Left ventricle myocardium superior (tissue), 1 donor: ENCODE measurements at regions not wholly inside any gene's neighbourhood (a gene's known extent, or its start where the extent isn't known, plus 50 kb on each side); places are given as distances from the start of the nearest gene placed in this dataset.
"Not testable (repeated sequence)": the region's sequence is repeated elsewhere in the genome, so short reads cannot be mapped to it uniquely, and the experiment has no call there.

Experiments used
- ATAC-seq: fragments of 200-7000 bp; cut with Tn5 transposase; one replicate; pipeline ENCODE4 v1.9.1; 2020; ENCODE audit warnings: mild to moderate bottlenecking, moderate library complexity
- DNase-seq: peaks from one replicate; pipeline ENCODE4 v3.0.0-alpha.2; 2020
- intact Hi-C: fragments of 100-400 bp; cut with micrococcal nuclease; formaldehyde crosslinking; loops from one replicate; pipeline ENCODE4 v1.11.0; 2022
- donor health status: DM: no; HTN: yes; CAD: no; lungs with severe emphysema.

DNA sequence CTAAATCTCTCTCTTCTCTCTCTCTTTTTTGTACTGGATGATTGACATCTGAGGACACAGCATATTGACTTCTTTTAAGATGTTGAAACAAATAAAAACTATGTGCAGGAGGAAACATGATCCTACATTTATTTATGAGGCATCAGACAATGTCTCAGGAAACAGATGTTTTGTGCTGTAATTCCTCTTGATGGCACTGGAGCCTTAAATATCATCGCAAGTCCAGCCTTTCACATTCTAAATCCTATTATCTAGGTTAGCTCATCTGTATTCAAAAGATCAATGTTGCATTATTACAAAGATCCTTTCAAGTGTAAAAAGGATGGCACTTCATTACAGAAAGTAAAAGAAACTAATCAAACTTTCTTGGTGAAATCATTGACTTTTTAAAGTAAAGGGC, 63.9 kb downstream of the MAT2B start:
- DNase-seq, result no peak
- intact Hi-C loops, result loop anchor here (10.0 kb wide), 1 partner anchor 936 kb away; no protein-coding TSS in a partner anchor
- no peak for ATAC-seq

- ATAC-seq (no peak), DNase-seq (no peak)
- intact Hi-C loops, result no loop called here
Measured at GRCh38 chr5:163571744-163572143, 66.3 kb downstream of the MAT2B start.

GRCh38 chr5:163574472-163575440, 69.3 kb downstream of the MAT2B start:
- intact Hi-C loops, result no loop called here

GRCh38 chr5:163578652-163579051, 73.2 kb downstream of the MAT2B start:
- intact Hi-C loops, result no loop called here
- no peak for ATAC-seq

More at GRCh38 chr5:163574472-163575440, 69.3 kb downstream of the MAT2B start:
- DNase-seq (no peak), ATAC-seq (no peak)

GRCh38 chr5:163579729-163580128, 74.3 kb downstream of the MAT2B start:
- intact Hi-C loops, result no loop called here
- ATAC-seq (no peak), DNase-seq (no peak)

More at GRCh38 chr5:163578652-163579051, 73.2 kb downstream of the MAT2B start:
- no peak for DNase-seq

- intact Hi-C loops, result no loop called here
- DNase-seq (no peak), ATAC-seq (no peak)
Measured at GRCh38 chr5:163580516-163580915, 75.1 kb downstream of the MAT2B start.

DNA sequence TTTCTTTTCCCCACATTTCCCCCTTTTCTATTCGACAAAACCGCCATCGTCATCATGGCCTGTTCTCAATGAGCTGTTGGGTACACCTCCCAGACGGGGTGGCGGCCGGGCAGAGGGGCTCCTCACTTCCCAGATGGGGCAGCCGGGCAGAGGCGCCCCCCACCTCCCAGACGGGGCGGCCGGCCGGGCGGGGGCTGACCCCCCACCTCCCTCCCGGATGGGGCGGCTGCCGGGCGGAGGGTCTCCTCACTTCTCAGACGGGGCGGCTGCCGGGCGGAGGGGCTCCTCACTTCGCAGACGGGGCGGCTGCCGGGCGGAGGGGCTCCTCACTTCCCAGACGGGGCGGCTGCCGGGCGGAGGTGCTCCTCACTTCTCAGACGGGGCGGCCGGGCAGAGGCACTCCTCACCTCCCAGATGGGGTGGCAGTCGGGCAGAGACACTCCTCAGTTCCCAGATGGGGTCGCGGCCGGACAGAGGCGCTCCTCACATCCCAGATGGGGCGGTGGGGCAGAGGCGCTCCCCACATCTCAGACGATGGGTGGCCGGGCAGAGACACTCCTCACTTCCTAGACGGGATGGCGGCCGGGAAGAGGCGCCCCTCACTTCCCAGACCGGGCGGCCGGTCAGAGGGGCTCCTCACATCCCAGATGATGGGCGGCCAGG, 78.2 kb downstream of the MAT2B start:
- ATAC-seq, intact Hi-C loops, DNase-seq: not testable (repeated sequence)

- intact Hi-C loops, result no loop called here
- ATAC-seq (no peak), DNase-seq (no peak)
Measured at GRCh38 chr5:163585206-163585605, 79.8 kb downstream of the MAT2B start.

GRCh38 chr5:163586531-163586956, 81.1 kb downstream of the MAT2B start:
- intact Hi-C loops, result no loop called here
- DNase-seq (no peak), ATAC-seq (no peak)

DNA sequence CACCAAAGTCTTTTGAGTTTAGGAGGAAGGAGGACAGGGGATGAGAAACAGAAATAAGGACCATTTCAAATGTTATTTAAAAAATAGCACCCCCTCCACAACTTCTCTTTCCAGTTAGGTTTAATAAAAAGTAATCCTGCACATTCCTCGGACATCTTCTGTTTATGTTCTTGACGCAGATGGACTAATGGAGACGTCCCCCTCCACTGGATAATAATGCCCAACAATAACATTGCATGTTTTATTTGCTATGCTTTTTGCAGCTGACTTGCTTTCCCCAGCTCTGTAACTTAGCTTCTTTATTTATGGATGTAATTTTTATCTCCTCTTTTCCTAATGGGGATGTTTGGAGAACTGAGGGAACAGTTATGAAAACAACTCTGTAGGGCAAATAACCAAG, 89.5 kb downstream of the MAT2B start:
- no peak for ATAC-seq
- DNase-seq, result no peak
- intact Hi-C loops, result no loop called here

GRCh38 chr5:163595932-163596607, 90.7 kb downstream of the MAT2B start:
- intact Hi-C loops, result no loop called here
- ATAC-seq, result no peak
- no peak for DNase-seq

GRCh38 chr5:163596608-163597315, 91.3 kb downstream of the MAT2B start:
- DNase-seq (no peak), ATAC-seq (no peak)
- intact Hi-C loops, result no loop called here

DNA sequence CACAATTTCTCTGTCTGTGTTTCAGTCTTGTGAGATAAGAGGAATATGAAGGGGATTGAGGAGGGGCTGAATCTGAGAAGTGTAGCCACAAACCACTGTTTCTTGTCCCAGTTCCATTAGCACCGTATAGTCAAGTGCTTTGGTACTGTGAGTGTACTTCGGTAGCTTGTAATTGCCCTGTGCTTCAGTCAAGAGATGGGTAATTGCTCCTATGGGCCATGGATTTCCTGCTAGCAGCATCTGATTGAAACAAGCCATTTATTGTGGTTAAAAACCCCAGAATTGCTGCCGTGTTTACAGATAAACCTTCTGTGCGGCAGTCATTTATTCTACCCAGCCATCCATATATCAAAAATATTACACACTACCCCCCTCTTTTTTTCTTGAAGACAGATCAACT, 98.6 kb downstream of the MAT2B start:
- DNase-seq, result no peak
- ATAC-seq, result no peak
- intact Hi-C loops, result no loop called here

DNA sequence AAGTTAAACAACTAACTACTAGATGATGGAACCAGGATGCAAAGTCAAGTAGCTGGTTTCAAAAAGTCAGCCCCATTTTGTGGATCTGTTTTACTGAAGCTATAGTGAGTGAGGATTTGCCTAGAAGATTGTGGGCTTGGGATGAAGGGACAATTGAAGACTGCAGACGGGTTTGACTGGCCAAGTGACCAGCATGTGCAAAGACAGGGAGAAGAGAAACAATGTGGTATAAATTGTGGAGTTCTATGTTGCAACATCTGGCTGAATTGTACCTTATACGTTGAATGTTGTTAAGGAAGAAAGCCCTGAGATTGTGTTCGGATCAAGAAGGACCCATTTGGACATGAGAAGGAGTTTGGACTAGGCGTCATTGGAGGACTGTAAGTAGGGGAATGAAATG, 101.8 kb downstream of the MAT2B start:
- intact Hi-C loops, result no loop called here
- DNase-seq (no peak), ATAC-seq (no peak)

DNA sequence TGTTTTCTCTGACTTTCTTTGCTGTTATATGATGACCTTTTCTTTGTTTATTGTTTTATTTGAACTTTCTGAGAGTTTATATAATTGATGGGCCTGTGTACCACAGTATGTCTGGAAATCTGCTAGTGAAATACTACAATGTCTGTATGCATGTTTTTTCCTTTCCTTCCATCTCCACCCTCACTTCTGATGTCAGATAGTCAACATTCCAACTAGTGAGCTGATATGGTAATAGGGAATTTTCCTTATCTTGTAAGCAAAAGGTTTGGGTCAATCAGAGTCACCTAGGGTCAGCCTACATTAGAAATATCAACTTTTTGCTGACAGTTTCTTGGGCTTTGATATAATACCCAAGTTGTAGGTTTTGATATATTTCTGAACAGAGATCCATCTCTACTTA, 103.2 kb downstream of the MAT2B start:
- ATAC-seq (no peak), DNase-seq (no peak)
- intact Hi-C loops, result no loop called here

DNA sequence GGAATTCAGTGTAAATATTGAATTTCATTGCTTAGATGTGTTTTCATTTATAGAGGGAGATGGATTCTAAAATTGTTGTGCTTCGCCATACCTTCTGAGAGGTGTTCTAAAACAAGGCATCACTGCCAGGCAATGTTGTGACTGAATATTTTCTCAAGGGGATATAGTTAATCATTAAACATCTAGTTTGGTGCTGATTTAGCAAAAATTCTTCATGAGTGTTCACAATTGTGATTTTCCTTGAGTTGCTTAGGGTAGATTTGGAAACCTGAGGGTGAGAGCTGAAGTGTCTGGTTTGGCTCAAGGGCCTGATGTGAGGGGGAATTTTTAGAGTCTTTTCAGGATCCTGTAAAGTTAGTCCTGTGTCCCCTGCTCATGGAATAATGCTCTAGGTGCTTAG, 104.5 kb downstream of the MAT2B start:
- intact Hi-C loops, result no loop called here
- DNase-seq, result no peak
- ATAC-seq, result no peak

DNA sequence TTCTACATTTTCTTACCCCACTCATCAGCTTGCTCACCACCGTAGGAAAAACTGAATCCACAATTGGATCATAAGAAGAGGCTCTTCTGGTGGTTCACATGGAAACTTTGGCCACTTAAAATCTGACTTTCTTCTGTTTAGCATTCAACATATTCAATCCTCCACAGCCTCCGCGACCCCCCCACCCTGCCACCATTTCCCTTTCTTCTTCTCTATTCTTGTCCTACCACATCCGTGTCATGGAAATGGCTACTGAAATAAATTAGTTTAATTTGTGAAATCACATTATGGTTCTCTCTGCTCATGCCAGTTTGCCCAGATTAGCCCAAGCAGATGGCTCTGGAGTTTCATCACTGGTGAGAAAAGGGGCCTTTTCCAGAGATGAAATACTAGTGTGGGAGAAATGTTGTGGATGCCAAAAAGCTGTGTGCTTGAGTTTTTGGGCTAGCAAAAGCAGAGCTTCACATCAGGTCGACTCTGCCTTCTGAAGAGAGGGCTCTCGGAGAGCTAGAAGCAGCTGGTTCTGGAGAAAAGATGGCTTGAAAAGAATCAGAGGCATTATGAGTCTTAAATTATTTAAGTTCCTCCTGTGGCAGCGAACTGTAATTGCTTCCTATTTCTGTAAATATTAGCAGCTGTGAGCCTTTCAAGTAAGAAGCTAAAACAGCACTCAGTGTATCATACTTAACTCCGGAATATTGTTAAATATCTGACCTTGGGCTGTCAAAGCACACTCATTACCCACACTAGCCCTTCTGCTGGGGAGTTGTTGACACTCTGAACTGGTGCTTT, 107.1 kb downstream of the MAT2B start:
- ATAC-seq, result no peak
- intact Hi-C loops, result no loop called here

DNA sequence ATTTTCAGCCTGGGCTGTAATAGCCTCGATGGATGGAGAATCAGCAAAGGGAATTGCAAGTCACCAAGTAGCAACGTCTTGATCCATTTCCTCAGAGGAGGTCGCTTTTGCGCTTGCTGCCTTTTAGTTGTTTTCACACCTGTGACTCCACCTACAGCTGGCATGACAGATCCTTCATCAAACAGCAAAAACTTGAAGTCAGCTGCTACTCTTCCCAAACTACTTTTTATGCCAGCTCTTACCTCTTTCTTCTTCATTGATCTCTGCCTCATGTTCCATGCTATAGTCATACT, 107.7 kb downstream of the MAT2B start:
- ATAC-seq (no peak), DNase-seq (no peak)
- intact Hi-C loops, result no loop called here

More for the DNA sequence above, 107.1 kb downstream of the MAT2B start:
- DNase-seq, result no peak

DNA sequence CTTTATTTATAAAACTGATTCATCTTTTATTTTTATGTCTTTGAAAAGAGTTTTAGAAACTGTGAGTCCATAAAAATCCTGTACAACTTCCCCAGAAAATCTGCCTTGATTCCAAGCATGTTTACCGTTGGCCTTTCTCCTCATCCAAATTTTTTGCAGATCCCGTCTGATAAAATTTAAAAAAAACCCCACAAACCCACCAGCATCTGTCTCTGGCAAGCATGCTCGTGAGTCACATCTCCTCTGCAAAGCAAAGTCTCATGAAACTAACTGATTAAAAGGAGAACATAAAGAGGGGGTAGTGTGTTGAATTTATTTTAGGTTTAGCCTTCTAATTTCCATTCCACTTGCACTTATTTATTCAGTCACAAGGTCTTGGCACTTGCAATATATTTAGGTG, 109.4 kb downstream of the MAT2B start:
- no peak for ATAC-seq
- DNase-seq, result no peak
- intact Hi-C loops, result no loop called here
